Jurkat, Clone E6-1 (cell line): ENCODE measurements at regions not wholly inside any gene's neighbourhood (a gene's known extent, or its start where the extent isn't known, plus 50 kb on each side); places are given as distances from the start of the nearest gene placed in this dataset.
"Not testable (repeated sequence)": the region's sequence is repeated elsewhere in the genome, so short reads cannot be mapped to it uniquely, and the experiment has no call there.

Experiments
- DNase-seq: peaks from one replicate; pipeline ENCODE4 v3.0.0-alpha.2; 2011; ENCODE audit warnings: low read depth, low spot score
- H3K4me3 ChIP-seq: 2 replicates; pipeline ENCODE4 v1.5.1; 2011; ENCODE audit warnings: mild to moderate bottlenecking, low read length, control low read depth, moderate library complexity

GRCh38 chr3:878746-879145, 214.1 kb upstream of the CNTN6 start:
- DNase-seq = no peak
- no peak overlapping the region for H3K4me3 ChIP-seq

GRCh38 chr3:880371-880770, 212.5 kb upstream of the CNTN6 start:
- no peak for DNase-seq
- H3K4me3 ChIP-seq = no peak overlapping the region

- no peak overlapping the region for H3K4me3 ChIP-seq
- no peak for DNase-seq
Measured at GRCh38 chr3:882533-882932, 210.3 kb upstream of the CNTN6 start.

GRCh38 chr3:901953-902778, 190.7 kb upstream of the CNTN6 start:
- peak; percentile 31 for DNase-seq

GRCh38 chr3:905217-905616, 187.6 kb upstream of the CNTN6 start:
- DNase-seq = no peak

More at GRCh38 chr3:901953-902778, 190.7 kb upstream of the CNTN6 start:
- no peak overlapping the region for H3K4me3 ChIP-seq

GRCh38 chr3:906739-907138, 186.1 kb upstream of the CNTN6 start:
- H3K4me3 ChIP-seq = no peak overlapping the region
- DNase-seq = no peak

More at GRCh38 chr3:905217-905616, 187.6 kb upstream of the CNTN6 start:
- no peak overlapping the region for H3K4me3 ChIP-seq

- H3K4me3 ChIP-seq = no peak overlapping the region
- DNase-seq = no peak
Measured at GRCh38 chr3:908839-909238, 184.0 kb upstream of the CNTN6 start.

DNA sequence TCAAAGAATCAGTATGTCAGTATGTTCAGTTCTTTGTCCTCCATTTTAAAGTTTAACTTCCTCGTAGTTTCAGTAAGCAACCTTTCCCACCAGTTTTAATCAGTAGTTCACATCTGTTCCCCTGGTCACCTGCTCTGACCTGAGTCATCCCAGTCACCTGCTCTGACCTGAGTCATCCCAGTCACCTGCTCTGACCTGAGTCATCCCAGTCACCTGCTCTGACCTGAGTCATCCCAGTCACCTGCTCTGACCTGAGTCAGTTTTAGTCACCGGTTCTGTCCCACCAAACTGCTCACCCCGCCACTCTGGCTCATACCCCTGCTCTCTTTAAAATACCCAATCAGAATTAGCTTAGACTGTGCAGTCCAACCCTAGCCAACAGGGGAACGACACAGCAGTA, 180.1 kb upstream of the CNTN6 start:
- DNase-seq, H3K4me3 ChIP-seq: not testable (repeated sequence)

DNA sequence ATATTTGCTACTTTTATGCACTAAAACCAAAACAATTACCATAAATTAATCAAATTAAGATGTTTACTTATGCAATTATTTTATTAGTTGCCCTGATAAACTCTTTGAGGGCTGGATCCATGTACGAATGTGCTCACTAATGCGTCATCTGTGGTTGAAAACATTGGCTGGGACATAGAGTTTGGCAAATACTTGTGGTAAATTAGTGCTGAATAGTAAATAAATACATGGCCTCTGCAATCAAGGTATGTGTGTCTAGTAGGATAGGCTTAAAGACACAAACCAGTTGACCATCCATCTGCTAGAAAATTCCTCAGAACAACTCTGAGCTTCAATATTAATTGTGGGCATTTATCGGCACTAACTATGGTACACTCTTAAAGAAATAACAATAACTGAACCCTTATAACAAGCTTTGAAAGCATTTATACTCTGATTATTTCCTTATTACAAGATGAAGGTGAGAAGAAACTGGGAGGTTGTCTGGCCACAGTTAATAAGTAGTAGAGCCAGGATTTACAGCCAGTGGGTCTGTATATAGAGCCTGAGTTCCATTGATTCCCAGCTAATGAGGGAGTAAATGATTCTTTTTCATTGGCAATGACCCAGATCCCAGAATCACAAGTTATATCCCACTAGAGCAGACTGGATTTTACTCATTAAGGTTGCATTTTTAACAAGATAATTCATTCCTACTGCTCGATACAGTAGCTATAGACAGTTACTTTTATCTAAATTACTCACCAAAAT, 169.5 kb upstream of the CNTN6 start:
- no peak overlapping the region for H3K4me3 ChIP-seq
- no peak for DNase-seq

DNA sequence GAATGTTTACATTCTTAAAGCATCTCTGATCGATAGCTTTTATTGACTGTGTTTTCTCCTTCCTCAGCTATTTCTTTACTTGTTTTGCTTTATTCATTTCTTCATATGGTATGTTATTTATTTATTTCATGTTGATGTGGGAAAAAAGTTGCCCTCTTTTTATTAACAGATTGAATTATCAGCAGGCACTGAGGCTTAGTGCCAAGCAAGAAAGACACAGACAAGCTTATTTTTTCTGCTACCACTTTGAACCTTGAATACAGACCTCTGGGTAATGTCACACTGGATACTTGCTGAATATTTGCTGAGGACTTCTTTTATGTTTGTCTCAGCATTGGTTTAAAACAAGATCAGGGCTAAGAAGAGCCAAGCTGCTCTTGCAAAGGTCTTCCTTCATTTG, 162.0 kb upstream of the CNTN6 start:
- no peak for DNase-seq
- H3K4me3 ChIP-seq = no peak overlapping the region

DNA sequence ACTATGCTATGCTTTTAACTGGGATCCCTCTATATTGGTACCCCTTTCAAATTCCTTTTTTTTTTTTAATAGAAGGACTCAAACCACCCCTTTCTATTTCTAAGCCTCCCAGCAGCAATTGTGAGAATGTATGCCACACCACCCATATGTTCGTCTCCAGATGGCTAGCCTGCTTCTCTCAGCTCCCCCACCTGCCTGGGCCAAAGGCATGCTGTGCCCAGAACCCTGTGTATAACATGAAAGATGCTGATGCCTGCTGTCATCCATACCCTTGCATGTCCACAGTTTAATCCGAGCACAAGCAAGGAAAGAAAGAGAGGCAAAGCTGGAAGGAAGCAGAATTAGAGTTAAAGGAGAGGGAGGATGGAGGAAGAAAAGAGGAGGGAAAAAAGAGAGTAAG, 159.5 kb upstream of the CNTN6 start:
- H3K4me3 ChIP-seq = no peak overlapping the region
- DNase-seq = no peak

DNA sequence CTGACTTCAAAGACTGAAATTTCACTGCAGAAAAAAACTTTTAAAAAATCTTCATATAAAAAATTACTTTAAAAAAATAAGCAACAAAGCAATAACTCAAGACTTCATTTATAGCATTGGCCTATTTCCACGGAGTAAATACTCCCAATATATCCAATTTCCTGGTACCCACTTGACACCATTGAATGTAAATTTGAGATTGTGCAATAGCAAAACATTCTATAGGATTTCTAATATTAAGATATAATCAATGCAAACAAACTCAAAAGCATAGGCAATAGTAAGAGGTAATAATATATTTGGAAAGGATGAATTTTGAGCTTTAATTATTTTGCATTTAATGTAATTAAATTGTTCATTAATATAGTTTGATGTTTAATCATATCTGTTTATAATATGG, 148.0 kb upstream of the CNTN6 start:
- no peak for DNase-seq
- H3K4me3 ChIP-seq = no peak overlapping the region

GRCh38 chr3:945738-946137, 147.1 kb upstream of the CNTN6 start:
- H3K4me3 ChIP-seq = no peak overlapping the region

DNA sequence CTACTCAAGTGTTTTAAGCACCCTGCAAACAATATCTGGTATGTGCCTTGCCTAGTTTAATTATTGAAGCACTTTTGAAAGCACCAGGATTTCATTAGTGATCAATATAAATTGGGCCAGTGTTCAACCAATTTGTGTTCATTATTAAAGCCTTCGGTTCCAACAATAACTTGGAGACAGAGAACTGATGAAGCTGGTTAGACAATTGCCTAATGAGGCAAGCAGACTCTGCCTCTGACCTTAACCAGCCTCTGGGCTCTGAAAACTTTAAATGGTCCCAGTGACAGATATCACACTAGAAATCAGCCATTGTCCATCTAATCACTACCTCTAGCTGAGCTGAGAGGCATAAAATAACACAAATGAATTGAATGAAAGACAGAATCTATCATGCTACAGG, 139.9 kb upstream of the CNTN6 start:
- no peak for DNase-seq
- no peak overlapping the region for H3K4me3 ChIP-seq

More at GRCh38 chr3:945738-946137, 147.1 kb upstream of the CNTN6 start:
- DNase-seq = no peak

DNA sequence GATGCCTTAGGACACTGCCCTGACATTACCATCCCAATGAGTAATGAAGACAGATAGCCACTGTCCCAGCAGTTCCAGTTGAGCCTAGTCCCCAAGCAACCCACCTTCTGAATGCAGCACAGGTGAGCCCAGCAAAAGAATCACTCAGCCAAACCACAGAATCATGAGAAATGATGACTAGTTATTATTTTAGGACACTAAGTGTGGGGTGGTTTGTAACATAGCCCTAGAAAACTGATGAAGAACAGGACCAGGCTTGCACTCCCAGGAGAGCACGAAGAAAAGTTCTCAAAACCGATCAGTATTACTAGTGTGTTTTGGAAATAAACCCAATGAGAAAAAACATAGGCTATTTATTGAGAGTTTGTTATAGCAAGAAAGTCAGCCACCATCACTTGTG, 129.6 kb upstream of the CNTN6 start:
- no peak for DNase-seq
- no peak overlapping the region for H3K4me3 ChIP-seq

GRCh38 chr3:963755-964154, 129.1 kb upstream of the CNTN6 start:
- no peak for DNase-seq
- no peak overlapping the region for H3K4me3 ChIP-seq

DNA sequence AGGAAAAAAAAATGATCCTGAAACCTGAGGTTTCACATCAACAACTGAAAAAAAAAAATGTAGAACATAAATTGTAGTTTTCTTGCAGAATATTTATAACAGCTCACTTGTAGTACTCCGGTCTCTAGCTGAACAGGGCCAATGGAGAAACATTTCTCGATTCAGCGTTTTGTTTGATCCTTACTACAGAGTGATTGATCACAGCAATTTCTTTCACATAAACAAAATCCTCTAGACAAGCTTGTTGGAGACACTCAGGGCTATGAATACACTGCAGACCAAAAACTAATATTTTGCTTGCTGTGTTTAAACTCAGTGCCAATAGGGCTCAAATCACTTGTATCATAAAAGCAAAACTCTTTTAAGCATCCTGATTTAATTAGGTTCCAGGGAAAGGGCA, 127.0 kb upstream of the CNTN6 start:
- no peak overlapping the region for H3K4me3 ChIP-seq
- no peak for DNase-seq

DNA sequence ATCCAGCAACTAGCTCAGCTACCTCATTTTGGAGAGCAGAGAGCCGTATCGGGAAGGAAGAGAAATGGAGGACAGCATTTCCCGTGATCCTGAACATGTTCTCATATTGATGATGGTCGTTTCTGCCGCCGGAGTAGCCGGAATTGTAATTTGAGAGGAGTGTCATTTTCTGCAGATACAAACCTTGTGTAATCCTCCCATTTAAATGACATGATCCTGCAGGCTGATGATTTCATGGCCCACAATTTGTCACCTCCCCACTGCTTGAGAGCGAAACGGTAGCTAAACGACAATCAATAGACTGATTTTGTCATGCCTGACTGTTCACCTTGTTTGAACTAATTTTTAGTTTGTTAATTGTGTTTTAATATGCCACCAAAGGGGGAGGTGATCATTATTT, 126.5 kb upstream of the CNTN6 start:
- DNase-seq = no peak
- no peak overlapping the region for H3K4me3 ChIP-seq

DNA sequence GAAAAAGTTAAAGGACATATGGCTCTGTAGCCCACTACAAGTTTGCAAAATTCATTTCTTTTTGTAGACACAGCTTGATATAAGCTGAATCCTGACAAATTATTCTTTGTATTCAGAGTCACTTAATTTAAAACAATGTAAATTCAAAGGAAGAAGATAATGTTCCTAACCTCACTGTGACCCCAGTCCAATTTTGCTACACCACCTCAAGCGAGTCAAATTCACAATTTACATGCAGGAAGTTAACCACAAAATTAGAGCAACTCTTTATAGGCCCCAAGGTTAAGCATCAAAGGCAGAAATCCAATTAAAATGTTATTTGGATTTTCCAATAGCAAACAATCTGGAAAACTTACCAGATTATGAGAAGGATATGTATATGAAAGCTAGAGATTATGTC, 119.5 kb upstream of the CNTN6 start:
- no peak for DNase-seq
- H3K4me3 ChIP-seq = no peak overlapping the region

GRCh38 chr3:976006-976405, 116.8 kb upstream of the CNTN6 start:
- no peak overlapping the region for H3K4me3 ChIP-seq
- no peak for DNase-seq

DNA sequence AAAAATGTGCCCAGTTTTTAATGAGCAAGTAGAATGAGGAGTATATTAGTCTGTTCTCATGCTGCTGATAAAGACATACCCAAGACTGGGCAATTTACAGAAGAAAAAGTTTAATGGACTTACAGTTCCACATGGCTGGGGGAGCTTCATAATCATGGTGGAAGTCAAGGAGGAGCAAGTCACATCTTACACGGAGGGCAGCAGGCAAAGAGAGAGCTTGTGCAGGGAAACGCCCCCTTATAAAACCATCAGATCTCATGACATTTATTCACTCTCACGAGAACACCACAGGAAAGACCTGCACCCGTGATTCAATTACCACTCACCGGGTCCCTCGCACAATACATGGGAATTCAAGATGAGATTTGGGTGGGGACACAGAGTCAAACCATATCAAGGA, 111.7 kb upstream of the CNTN6 start:
- DNase-seq = no peak
- no peak overlapping the region for H3K4me3 ChIP-seq
